ENCODE measurements at regions not wholly inside any gene's neighbourhood (a gene's known extent, or its start where the extent isn't known, plus 50 kb on each side); places are given as distances from the start of the nearest gene placed in this dataset.
"Not testable (repeated sequence)": the region's sequence is repeated elsewhere in the genome, so short reads cannot be mapped to it uniquely, and the experiment has no call there.

DNA sequence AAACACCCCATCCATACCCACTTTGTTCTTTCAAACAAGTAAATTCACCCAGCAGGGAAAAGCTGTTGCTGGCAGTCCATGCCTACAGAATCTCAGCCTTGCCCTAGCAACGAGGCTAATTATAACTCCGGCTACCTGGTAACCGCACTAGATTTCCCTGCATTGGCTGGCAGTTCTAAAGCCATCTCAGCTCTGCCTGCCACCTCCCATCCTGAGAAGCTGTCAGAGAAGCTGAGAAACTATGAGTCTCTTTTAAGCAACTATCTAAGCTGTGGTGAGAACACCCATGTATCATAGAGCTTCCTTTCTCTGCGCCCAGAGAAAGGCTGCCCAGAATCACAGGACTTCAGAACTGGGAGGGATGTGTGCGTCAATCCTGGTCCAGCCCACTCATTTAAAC is 126.5 kb upstream of the NBPF9 start:
- DNase-seq (ENCODE audit: low read depth in 2 of 2) = not testable (repeated sequence)

DNA sequence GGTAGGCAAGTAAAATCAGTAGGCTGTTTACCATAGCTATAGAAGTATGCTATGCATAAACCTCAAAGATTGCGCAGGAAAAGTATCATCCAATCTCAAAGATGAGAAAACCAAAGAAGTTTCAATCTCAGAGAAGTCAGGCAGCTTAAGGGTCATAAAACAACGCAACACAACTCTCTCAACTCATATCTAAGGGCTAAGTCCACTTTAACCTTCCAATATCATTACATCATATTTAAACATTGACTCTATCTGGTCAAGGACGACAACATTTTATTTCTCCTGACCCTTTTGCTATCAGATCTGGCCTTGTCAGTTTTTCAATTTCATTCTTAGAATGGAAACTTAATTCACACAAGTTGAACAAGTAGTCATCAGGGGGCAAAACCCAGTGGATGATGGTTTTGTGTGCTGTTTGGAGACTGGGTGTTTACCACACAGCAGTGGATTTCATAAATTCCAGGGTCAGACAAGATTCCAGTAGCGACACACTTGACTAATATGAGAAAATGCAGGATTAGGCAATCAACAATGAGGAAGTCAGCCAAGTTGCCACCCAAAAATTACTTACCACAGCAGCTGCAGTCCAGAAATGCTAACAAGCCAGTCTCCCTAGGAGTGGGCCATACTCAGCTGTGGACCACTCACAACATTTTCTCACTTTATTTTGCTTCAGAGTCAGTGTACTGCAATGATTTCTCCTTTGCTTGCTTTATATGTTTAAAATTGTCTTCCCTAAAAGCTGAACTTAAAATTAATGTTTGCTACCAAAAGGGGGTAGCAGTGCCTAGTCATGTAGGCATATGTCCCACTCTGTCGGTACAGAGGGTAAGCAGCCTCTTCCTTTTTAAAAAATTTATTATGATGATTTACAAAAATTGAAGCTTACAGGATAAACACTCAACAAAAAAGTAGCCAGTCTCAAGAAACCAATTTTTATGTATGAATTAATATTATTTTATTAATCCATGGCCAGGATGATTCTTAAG is 131.9 kb upstream of the NBPF9 start:
- not testable (repeated sequence) for DNase-seq (ENCODE audit: low read depth in 2 of 2)

DNA sequence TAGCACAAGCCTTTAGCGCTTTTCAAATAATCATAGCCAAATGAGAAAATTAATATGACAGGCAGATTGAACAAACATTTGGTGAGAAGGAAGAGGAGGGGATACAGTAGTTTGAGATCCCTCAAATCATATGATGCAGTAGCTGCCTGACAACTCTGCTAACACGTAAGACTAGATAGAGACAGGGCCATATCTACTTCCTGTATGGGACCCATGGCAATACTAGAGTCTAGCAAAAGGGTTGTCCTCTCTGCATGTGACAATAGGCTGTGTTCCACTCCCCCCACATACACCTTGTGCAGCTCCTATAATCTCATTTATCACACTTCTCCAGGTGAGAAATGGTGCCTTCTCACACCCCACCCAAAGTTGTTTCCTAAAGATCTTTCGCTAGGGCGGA is 134.2 kb upstream of the NBPF9 start:
- DNase-seq (ENCODE audit: low read depth in 2 of 2) = not testable (repeated sequence)

DNA sequence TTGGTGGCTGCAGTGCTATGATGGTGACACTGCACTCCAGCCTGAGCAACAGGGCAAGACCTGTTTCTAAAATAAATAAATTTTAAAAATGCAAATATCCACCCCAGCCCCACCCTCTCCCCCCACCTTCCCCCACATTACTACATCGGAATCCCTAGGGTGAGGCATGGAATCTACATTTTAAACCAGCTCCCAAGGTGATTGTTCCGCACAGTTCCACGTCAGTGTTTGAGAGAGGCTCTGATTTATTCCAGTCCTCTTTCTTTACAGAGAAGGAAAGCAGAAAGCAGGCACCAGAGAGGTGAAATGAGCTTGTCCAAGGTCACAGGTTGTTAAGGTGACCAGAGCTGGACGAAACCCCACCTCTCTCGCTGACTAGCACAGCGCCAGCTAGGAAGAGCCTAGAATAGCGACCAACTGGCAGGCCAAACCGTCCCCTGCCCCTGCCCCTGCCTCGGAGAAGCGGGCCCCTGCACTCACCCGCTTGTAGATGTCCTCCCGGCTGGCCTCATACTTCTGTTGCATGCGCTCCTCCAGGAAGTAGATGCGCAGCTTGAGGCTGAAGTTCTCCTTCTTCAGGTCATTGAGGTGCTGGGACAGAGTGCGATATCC is 136.7 kb upstream of the NBPF9 start:
- DNase-seq (ENCODE audit: low read depth in 2 of 2) = not testable (repeated sequence)

DNA sequence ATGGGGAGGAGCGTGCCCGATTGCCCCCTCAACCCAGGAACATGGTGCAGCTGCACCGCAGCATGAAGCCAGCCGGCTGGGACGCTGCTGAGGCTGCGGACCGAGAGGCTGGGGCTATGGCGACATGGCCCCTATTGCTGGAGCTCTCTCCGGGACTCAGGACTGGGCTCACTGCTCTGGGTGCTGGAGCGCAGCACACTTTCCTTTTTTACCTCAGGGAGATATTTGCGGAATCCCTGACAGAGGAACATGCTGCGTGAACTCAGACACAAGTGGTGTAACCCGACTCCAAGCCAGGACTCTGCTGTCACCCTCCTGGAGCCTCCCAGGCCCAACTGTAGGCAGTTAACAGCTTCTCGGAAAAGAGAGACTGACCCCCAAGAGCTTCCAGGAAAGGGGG is 137.2 kb upstream of the NBPF9 start:
- DNase-seq (ENCODE audit: low read depth in 2 of 2) = not testable (repeated sequence)

DNA sequence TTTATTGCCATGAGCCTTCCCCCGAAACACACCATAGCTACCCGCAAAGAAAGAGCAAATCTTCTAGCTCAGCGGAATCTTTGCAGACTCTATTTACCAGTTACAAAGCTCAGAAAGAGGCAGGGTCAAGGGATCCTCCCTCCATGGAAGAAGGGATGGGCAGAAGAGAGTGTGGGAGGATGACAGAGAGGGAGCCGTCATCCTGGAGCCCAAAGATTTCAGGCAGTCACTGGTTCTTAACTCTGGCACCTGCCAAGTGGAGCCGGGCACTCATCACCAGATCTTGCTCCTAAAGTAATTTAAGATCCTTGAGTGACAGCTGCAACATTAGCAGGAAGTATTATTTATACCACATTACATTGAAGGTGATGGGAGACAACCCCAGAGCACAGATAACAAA is 137.9 kb upstream of the NBPF9 start:
- DNase-seq (ENCODE audit: low read depth in 2 of 2) = not testable (repeated sequence)

DNA sequence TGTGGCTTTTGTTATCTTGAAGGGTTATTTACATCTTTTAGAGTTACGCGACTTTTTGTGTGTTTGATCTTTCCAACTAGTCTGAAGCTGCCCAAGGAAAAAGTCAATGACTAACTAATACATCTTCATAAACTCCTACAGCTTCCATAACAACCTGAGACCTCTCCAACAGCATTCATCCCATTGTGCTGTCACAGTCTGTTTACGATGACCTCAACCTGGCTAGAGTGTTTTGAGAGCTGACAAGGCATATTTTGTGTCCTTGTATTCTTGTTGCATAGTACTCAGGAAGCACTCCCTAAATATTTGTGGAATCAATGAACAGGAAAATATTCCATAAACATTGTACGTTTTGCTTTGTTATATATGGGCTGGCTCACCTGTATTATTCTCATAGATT is 140.2 kb upstream of the NBPF9 start:
- DNase-seq (ENCODE audit: low read depth in 2 of 2) = not testable (repeated sequence)

DNA sequence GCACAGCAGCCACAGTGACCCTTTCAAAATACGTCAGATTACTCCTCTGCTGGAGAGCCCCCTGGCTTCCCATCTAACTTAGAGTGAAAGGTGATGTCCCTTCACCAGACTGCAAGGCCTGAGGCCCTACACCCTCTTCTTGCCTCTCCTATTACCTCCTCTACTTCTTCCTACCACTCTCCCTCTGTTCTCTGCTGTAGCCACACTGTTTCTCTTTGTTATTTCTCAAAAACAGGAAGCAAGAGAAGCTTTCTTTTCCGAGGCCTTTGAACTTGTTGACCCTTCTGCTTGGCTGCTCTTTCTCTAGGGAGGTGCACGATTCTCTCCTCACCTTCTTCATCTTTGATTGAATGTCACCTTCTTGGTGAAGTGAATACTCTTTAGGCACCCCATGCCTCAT is 141.3 kb upstream of the NBPF9 start:
- DNase-seq (ENCODE audit: low read depth in 2 of 2) = not testable (repeated sequence)

DNA sequence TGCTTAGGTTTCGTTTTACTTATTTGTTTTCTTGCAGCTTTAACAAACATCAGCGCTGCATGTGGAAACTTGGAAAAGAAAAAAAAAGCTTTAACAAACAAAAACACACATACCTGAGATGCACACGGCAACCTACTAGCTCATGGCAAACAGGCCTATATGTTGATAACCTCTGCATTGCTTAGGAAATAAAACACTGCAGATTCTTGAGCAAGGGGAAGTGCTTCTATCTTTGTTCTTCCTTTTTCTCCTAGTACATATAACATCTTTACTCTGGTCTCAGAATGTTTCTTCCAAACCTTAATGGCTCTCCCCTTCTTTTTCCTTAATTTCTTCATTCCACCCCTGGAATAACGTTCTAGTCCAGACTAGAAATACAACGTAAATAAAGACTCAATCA is 142.9 kb upstream of the NBPF9 start:
- DNase-seq (ENCODE audit: low read depth in 2 of 2) = not testable (repeated sequence)

DNA sequence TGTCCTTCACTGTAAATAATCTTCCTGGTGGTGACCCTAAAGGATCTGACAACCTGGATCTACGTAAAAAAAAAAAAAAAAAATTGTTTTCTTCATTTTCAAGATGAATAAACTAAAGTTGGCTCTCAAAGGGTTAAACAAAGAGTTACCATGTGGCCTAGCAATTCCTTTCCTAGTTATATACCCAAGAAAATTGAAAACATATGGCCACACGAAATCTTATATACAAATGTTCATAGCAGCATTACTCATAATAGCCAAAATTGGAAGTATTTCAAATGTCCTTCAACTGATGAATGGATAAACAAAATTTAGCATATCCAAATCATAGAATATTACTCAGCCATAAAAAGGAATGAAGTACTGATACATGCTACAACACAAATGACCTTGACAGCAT is 145.3 kb upstream of the NBPF9 start:
- DNase-seq (ENCODE audit: low read depth in 2 of 2) = not testable (repeated sequence)

DNA sequence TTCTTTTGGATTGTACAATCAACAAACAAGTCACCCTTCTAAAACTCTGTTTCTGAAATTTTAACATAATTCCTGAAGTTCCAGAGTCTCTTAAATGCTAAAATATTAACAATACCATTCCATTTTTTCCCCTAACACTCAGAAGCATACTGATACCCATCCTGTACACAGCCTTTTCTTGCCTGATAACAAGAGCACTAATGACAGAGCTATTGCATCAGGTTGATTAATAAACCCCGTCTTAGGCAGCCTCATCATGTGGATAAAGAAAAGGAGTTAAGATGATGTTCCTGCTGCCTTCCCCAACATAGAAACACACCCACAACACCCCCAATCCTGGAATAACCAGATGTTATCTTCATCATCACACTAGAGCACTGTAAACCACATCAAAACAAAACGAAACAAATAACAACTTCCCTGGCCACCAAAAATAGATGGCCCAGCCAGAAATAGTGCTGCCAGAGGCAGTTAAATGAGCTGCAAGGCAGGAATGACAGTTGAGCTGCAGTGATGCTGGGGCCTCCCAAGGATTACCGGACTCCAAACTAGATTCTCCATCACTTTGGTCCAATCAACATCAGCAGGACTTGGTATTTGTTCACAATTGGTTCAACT is 146.6 kb upstream of the NBPF9 start:
- DNase-seq (ENCODE audit: low read depth in 2 of 2) = not testable (repeated sequence)

DNA sequence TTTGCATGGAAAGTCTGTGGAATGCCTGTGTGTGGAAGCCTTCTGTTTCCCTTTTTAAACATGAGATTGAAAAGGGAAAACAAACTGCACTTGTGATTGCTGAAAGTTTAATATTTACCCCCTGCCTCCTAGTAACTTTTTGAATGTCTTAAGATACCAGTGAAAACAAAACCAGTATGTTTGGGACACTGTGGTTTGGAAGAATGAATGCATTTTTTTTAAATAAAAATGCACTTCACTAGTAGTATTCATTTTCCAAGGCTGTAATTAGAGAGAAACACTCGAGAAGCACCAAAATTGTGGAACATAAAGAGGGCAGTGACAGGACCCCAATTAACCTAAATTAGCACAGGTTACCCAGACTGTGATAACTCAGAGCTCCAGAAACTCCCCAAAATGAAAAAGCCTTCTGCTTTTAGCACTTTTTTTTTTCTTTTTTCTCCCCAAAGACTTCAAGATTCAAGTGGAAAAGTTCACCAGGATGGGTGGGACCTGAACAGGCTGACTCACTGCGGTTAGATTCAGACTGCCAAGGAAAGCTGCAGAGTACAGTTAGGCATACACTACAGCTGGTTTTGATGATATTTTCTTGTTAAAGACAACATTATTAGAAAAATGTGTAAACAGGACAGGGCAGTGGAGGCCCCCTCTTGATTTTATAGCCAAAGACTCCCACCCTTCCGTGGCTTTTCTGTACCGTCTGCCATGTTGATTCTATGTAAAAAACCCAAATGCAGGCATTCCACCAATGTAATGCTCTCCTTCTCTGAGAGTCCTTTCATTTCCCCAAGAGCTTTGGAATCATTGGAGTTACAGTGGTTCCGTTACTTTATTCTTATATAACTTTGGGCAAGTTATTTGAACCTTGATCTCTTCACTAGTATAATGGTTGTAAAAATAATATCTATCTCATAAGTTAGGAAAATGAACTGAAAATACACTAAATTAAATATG is 151.8 kb upstream of the NBPF9 start:
- not testable (repeated sequence) for DNase-seq (ENCODE audit: low read depth in 2 of 2)

DNA sequence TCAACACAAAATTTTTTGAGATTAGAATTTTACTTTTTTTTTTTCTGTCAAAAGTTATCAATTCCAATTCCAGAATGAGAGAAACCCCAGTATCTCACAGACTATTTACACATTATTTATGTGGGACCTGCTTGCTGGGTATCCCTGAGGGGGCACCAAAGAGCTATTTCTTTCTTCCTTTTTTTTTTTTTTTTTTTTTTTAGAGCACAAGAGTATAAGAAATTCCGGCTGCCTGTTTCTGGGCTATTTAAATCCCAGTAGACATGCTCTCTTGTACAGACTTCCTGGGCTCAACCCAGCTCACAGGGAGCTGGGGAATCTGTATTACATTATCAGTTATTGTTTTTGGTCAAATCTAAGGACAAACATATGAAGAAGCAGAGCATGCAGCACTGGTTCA is 156.9 kb upstream of the NBPF9 start:
- not testable (repeated sequence) for DNase-seq (ENCODE audit: low read depth in 2 of 2)

DNA sequence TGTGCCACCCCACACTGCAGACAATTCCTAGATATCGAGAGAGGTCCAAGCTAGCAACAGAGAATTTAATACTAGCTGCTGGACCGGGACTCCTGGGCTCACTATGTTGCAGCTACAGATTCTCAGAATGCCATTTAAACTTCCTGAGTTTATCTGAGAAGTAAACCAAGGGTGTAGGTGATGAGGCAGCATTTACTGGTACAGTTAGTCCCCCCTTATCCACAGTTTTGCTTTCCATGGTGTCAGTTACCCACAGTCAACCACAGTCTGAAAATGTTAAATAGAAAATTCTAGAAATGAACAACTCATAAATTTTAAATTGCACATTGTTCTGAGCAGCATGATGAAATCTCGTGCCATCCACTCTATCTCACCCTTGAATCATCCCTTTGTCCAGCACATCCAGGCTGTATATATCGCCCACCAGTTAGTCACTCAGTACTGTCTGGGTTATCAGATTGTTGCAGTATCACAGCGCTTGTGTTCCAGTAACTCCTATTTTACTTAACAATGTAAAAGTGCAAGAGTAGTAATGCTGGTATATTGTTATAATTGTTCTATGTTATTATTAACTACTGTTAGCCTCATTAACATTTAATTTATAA is 157.5 kb upstream of the NBPF9 start:
- DNase-seq (ENCODE audit: low read depth in 2 of 2) = not testable (repeated sequence)

DNA sequence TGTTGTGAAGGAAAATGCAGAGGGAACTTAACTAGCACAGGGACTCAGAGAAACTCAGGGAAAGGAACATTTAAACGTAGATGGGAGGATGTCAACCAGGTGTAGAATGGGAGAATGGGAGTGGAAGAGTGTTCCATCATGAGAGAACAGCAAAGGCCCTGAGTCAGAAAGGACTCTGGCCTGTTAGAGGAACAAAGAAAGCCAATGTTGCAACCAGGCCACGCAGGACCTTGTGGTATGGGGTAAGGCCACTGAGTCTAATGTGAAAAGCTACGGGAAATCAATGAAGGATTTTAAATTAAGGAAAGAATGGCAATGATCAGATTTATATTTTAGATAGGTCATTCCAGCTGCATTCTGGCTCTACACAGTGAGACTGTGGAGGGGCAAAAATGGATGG is 163.9 kb upstream of the NBPF9 start:
- DNase-seq (ENCODE audit: low read depth in 2 of 2) = not testable (repeated sequence)

DNA sequence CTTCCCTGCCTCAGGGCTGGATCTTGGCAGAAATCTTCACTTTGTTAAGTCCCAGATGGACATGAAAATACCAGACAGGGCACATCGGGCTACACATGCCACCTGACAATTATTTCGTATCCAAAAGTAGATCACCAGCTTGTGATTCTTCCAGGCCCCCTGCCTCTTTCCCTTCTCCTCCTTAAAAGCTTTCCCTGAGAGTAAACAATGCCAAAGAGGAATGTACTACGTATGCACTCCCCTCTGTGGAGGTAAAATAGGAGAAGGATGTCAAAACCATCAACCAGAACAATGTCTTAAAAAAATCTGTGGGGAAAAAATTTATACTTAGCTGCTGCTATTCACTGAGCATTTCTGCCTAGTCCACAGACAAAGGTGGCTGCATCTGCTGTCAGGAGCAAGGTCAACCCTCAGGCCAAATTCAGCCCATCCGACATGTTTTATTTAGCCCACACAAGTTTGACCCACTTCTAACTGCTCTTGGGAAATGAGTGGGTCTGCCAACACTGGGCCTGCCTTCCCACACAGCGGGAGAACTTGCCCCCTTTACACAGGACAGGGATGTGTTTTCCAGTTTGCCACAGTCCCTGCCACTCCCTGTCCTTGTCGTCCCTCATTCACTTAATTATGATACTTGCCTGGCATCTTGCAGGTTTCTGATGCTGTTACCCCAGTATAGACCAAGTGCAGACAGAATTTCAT is 165.8 kb upstream of the NBPF9 start:
- not testable (repeated sequence) for DNase-seq (ENCODE audit: low read depth in 2 of 2)

DNA sequence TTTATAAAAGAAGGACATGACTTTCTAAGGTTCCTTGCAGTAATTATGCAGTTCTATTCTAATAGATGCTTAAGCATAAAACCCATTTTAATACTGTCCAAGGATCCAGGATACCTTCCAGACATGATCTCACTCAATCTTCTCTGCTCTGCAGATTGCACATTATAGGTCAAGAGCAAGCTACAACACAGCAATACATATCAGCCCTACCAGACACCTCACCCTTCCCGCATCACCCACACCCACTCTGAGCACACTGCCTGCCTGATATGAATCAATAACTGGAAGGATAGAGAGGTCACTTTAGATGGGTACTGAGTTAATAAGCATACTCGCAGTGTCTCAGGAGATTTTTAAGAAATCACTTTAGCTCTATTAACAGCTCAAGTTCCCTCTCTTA is 166.5 kb upstream of the NBPF9 start:
- DNase-seq (ENCODE audit: low read depth in 2 of 2) = not testable (repeated sequence)

DNA sequence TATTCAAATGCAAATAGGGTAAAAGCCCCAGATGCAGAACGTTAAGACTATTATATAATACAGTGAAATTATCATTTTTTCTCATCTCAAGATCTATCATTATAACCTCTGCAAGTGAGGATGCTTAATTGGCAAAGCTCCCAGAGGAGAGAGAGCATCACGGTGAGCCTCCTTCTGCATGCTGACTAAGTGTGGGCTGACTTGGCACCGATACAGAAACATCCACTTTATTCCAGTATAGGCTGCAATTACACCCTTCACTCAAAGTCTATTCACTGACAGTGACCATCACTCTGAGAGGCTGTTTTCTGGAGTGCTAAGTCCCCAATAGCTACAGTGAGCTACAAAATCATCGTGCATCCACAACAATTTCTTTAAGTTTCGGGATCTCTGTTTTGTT is 171.1 kb upstream of the NBPF9 start:
- not testable (repeated sequence) for DNase-seq (ENCODE audit: low read depth in 2 of 2)

DNA sequence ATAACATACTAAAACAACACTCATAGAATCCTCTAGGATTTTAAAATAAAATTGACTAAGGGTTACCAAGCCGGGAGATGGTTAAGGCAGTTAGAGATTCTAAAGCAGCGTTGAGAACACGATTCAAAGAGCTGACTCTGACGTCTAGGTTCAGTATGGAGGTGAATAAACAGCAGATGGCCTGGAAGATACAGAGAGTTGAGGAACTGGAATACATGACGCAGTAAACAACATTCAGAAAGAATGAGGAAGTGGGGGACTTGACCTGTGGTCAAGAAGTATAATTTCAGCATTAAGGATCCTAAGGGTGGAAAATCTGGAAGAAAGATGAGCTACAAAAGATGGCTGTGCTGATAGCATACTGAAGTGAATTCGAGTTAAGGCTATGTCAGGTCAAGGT is 172.5 kb upstream of the NBPF9 start:
- not testable (repeated sequence) for DNase-seq (ENCODE audit: low read depth in 2 of 2)

DNA sequence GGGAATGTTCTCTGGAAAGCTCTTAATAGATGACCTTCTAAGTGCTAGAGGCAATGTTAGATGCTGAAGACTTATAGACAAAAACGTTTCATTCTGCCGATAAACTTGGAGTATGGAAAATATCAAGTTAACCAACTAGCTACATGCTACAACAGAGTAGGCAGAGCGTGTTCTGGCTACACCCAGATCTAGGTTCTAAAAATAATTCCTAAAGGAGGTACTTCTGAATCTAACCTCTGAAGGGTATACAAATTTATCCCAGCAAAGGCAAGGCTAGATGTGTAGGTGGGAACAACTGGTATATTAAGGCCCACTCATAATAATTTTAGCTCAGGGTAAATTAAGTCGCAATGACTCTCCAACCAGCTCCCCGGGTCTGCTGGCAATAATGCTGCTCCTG is 173.1 kb upstream of the NBPF9 start:
- DNase-seq (ENCODE audit: low read depth in 2 of 2) = not testable (repeated sequence)

All from stimulated activated CD8-positive, alpha-beta memory T cell treated with anti-CD3 and anti-CD28 coated beads, Interleukin-15, amount 100 ng/mL, for 48 hours (primary cell).